ENCODE measurements at regions not wholly inside any gene's neighbourhood (a gene's known extent, or its start where the extent isn't known, plus 50 kb on each side); places are given as distances from the start of the nearest gene placed in this dataset.

- Histone ChIP-seq H3K4me3 (no peak overlapping the region), H3K27ac (no peak overlapping the region), H3K27me3 (no peaks in the 10 kb centered on the region), H3K4me1 (no peaks in the 10 kb centered on the region), H3K9me3 (peaks cover 0 to 4% of the 10 kb centered on the region in 2 donors), H3K36me3 (no peaks in the 10 kb centered on the region)
- no peak for TF ChIP-seq CTCF (IDR thresholded peaks at IDR 0.05)
- no peak for DNase-seq (ENCODE audit: low spot score in 2 of 2)
- intact Hi-C loops (cut with DNase I), result no loop called here
These were observed 107.2 kb upstream of the KCNH7 start for GRCh38 chr2:162945785-162946184.

DNA sequence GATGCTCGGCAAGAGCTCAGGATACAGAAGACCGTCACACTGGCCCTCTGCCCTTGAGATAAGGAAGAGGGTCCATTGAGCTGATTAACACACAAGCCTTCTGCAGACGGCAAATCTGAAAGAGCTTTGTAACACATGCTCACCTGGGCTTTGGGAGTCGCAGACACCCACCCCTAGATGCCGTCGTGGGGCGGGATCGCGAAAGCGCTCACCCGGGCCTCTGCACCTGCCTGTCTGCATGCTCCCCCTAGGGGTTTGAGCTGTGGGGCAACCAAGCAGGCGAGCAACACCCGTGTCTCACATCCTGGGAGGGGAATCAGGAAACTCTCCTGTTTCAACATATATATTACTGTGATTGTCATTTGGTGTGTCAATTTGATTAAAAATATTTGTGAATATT is 99.8 kb upstream of the KCNH7 start:
- Histone ChIP-seq H3K9me3 (peaks cover 0 to 8% of the 10 kb centered on the region in 2 donors), H3K4me1 (no peaks in the 10 kb centered on the region), H3K36me3 (no peaks in the 10 kb centered on the region), H3K27me3 (no peaks in the 10 kb centered on the region), H3K4me3 (no peak overlapping the region), H3K27ac (no peak overlapping the region)
- no peak for TF ChIP-seq CTCF (IDR thresholded peaks at IDR 0.05)
- no peak for DNase-seq (ENCODE audit: low spot score in 2 of 2)
- intact Hi-C loops (cut with DNase I), result no loop called here

DNA sequence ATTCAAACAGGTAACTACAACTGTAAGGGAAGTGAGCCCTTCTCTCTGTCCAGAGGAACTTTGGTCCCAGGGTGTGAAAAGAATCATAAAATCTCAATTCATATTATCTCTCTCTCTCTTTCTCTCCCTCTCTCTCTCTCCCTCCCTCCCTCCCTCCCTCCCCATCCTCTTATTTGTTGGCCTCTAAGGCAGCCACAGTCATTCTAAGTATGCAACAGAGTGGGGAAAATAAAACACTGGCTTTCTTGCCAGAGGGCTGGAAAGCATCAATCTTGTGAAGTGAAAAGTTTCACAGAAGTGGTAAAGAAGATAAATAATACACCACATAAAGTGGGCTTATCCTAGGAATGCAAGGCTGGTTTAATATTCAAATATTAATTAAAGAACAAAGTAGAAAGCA is 95.6 kb upstream of the KCNH7 start:
- Histone ChIP-seq H3K27ac (no peak overlapping the region), H3K36me3 (no peaks in the 10 kb centered on the region), H3K4me3 (no peak overlapping the region), H3K4me1 (no peaks in the 10 kb centered on the region), H3K27me3 (no peaks in the 10 kb centered on the region), H3K9me3 (peaks cover 0 to 3% of the 10 kb centered on the region in 2 donors)
- no peak for DNase-seq (ENCODE audit: low spot score in 2 of 2)
- intact Hi-C loops (cut with DNase I), result no loop called here
- TF ChIP-seq CTCF (IDR thresholded peaks at IDR 0.05), result no peak

GRCh38 chr2:162932416-162932815 is 93.8 kb upstream of the KCNH7 start:
- DNase-seq (ENCODE audit: low spot score in 2 of 2), result no peak
- Histone ChIP-seq H3K4me1 (no peaks in the 10 kb centered on the region), H3K36me3 (no peaks in the 10 kb centered on the region), H3K9me3 (no peaks in the 10 kb centered on the region), H3K27me3 (no peaks in the 10 kb centered on the region), H3K4me3 (no peak overlapping the region), H3K27ac (no peak overlapping the region)
- TF ChIP-seq CTCF (IDR thresholded peaks at IDR 0.05), result no peak
- intact Hi-C loops (cut with DNase I), result no loop called here

DNA sequence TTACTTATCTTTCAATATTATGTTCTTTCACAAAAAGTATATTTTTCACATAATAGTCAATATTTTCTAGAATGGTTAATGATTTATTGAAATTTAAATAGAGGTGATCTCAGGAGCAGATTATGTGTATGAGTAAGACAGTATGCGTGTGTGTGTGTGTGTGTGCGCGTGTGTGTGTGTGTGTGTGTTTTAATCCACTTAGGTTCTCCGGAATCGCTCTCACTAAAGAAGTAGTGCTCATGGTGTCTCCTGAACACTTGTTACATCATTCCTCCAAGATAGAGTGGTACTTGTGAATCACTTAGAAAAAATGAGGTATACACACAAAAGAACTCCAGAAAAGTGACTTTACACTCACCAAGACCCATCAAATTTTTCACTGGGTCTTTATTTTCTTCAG is 91.0 kb upstream of the KCNH7 start:
- H3K27me3 ChIP-seq, result no peaks in the 10 kb centered on the region
- no peak overlapping the region for H3K4me3 ChIP-seq
- TF ChIP-seq CTCF (IDR thresholded peaks at IDR 0.05), result no peak
- H3K27ac ChIP-seq, result no peak overlapping the region
- no peaks in the 10 kb centered on the region for H3K9me3 ChIP-seq
- H3K36me3 ChIP-seq, result no peaks in the 10 kb centered on the region
- intact Hi-C loops (cut with DNase I), result no loop called here
- DNase-seq (ENCODE audit: low spot score in 2 of 2), result no peak
- H3K4me1 ChIP-seq, result no peaks in the 10 kb centered on the region

- no peaks in the 10 kb centered on the region for H3K36me3 ChIP-seq
- intact Hi-C loops (cut with DNase I), result no loop called here
- no peaks in the 10 kb centered on the region for H3K27me3 ChIP-seq
- no peaks in the 10 kb centered on the region for H3K4me1 ChIP-seq
- no peak for DNase-seq (ENCODE audit: low spot score in 2 of 2)
- H3K4me3 ChIP-seq, result no peak overlapping the region
- TF ChIP-seq CTCF (IDR thresholded peaks at IDR 0.05), result no peak
- no peaks in the 10 kb centered on the region for H3K9me3 ChIP-seq
- no peak overlapping the region for H3K27ac ChIP-seq
These were observed 89.8 kb upstream of the KCNH7 start for GRCh38 chr2:162928356-162928755.

Data from ascending aorta (tissue), 2 donors.